GM12891 (cell line): ENCODE measurements at regions not wholly inside any gene's neighbourhood (a gene's known extent, or its start where the extent isn't known, plus 50 kb on each side); places are given as distances from the start of the nearest gene placed in this dataset.

Experiments used
- POLR2A ChIP-seq: IDR thresholded peaks from 2 replicates; pipeline ENCODE4 v1.6.1; 2011; ENCODE audit warnings: low read depth, low read length, control low read depth
- POLR2AphosphoS5 ChIP-seq: IDR thresholded peaks from 2 replicates; pipeline ENCODE4 v1.6.1; 2011; ENCODE audit warnings: low read depth, low read length, control low read depth

DNA sequence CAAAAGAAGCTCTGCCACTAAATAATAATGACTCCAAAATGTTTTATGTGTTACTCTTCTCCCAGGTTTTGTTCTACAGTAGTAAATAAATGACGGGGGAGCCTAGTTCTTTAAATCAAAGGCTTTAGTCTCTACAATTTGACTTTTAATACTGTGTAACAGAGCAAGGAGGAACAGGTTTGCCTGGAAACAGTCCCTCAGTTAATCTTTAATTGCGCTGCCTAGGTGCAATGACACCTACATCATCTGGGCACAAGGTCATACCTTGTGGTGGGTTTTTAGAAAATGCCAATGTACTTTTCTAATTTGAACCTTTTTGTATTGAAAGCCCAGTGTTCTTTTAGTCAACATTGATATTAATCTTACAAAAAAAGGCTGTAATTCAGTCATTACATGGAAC is 287.3 kb upstream of the SETBP1 start:
- TF ChIP-seq POLR2A (no peak), POLR2AphosphoS5 (no peak)
